ENCODE measurements at regions not wholly inside any gene's neighbourhood (a gene's known extent, or its start where the extent isn't known, plus 50 kb on each side); places are given as distances from the start of the nearest gene placed in this dataset.

DNA sequence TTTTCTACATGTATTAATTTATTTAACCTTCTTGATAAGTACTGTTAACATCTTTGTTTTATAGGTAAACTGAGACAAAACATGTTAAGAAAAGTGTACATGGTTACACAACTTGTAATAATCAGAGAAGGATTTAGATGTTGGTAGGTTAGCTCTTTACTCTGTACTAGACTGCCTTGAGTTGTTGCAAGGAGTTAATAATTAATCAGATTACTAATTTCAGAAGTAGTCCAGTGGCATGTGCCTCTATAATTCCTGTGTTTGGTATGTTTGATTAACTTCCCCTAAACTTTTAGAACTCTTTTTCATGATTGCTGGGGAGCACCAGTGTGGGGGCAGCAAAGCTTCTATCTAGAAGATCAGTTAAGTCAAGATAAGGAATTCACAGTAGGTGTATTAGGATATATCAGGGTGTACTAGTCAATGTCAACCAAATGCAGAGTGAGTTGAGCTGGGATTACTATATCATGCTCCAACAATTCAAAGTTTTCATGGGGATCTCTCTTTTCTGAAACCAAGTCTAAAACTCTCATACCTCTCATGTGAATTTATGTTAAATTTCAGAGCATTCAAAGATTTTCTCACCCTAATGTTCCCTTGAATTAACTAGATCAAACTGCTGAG lies 129.7 kb upstream of the AHI1 start:
- Histone ChIP-seq H3K27ac (no peak overlapping the region), H3K4me3 (no peak overlapping the region), H3K4me1 (peaks cover 6 to 12% (median 7%) of the 10 kb centered on the region in 3 donors), H3K36me3 (no peaks in the 10 kb centered on the region), H3K27me3 (no peaks in the 10 kb centered on the region), H3K9me3 (no peaks in the 10 kb centered on the region)
- intact Hi-C loops (cut with DNase I), result no loop called here
- FAIRE-seq (no peak), DNase-seq (no peak), ATAC-seq (peak; percentile 63 to 86 (median 82))
- TF ChIP-seq, protein P1, sequence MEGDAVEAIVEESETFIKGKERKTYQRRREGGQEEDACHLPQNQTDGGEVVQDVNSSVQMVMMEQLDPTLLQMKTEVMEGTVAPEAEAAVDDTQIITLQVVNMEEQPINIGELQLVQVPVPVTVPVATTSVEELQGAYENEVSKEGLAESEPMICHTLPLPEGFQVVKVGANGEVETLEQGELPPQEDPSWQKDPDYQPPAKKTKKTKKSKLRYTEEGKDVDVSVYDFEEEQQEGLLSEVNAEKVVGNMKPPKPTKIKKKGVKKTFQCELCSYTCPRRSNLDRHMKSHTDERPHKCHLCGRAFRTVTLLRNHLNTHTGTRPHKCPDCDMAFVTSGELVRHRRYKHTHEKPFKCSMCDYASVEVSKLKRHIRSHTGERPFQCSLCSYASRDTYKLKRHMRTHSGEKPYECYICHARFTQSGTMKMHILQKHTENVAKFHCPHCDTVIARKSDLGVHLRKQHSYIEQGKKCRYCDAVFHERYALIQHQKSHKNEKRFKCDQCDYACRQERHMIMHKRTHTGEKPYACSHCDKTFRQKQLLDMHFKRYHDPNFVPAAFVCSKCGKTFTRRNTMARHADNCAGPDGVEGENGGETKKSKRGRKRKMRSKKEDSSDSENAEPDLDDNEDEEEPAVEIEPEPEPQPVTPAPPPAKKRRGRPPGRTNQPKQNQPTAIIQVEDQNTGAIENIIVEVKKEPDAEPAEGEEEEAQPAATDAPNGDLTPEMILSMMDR (IDR thresholded peaks at IDR 0.05), result no peak

DNA sequence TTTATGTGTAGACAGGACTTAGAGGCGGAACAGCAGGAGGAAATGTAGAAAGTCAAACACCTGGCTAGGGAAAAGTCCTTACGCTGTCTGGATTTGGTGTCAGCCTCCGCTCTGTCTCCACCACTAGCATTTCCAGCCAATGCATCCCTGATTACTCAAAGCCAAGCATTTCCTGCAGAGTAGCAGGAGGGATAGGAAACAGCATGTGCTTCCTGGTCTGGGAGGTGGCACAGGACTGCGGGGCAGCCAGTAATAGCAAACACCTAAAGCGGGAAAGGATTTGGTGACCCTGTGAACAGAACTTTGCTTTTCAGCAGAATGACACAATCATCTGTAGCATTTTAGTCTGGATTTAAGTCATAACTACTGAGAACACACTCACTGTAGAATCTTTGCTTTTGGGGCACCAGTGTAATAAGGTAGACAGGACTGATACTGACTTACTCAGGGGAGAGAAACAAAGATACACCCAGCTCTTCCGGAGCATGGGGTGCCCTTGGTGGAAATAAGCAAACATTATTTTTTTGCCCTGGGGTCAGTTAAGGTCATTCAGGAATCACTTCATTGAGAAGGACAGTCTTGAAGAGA lies 133.3 kb upstream of the AHI1 start:
- Histone ChIP-seq H3K9me3 (no peaks in the 10 kb centered on the region), H3K36me3 (no peaks in the 10 kb centered on the region), H3K4me1 (peaks cover 0 to 15% (median 6%) of the 10 kb centered on the region in 3 donors), H3K4me3 (no peak overlapping the region), H3K27ac (no peak overlapping the region), H3K27me3 (no peaks in the 10 kb centered on the region)
- ATAC-seq, result peak in 1 of 4 donors; percentile 15
- WGBS, 2 donors, result 73 to 82% methylated on average over 6 of the region's 6 CpGs
- TF ChIP-seq, protein P1 (IDR thresholded peaks at IDR 0.05), result no peak
- intact Hi-C loops (cut with DNase I), result no loop called here
- DNase-seq, result no peak
- no peak for FAIRE-seq

DNA sequence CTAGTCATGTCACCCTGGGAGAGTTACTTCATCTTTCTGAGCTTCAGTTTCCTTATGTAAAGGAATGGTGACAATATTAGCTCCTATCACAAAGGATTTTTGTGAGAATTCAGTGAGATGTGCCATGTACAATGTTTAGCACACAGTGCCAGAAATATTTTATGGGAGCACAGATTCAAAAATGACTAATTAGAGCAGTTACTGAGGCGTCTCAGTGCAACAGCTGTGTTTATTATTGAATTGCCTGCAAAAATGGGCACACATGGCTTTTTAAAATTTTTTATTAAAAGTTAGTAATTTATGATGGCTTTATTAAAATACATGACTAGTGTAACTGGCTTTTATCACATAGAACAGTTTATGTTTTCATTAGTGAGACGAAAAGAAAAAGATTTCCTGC lies 134.3 kb upstream of the AHI1 start:
- no peak overlapping the region for H3K4me3 ChIP-seq
- ATAC-seq, result no peak
- no peaks in the 10 kb centered on the region for H3K36me3 ChIP-seq
- no peak for DNase-seq
- no peak overlapping the region for H3K27ac ChIP-seq
- peak; percentile 32 for FAIRE-seq
- no peaks in the 10 kb centered on the region for H3K27me3 ChIP-seq
- peaks cover 0 to 11% (median 5%) of the 10 kb centered on the region in 3 donors for H3K4me1 ChIP-seq
- intact Hi-C loops (cut with DNase I), result no loop called here
- no peaks in the 10 kb centered on the region for H3K9me3 ChIP-seq
- WGBS, 2 donors, result 70 to 71% methylated on average over 2 of the region's 2 CpGs
- TF ChIP-seq, protein P1 (IDR thresholded peaks at IDR 0.05), result no peak

DNA sequence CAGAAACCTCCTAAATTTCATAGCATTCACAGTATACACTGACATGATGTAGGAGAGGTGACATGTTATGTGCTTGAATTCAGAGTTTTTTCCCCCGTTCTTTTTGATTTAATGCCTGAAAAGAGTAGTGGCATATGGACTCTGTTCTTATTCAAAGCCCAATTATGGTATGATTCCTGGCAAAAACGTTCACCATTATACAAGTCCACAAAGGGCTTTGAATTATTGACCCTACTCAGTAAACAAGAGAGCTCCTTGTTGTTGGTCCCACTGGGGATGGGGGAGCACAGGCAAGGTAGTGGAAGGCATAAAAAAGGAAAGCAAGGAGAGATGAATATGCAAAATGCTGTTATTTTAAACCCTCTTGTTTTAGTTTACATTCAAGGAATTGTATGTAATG lies 136.0 kb upstream of the AHI1 start:
- Histone ChIP-seq H3K27ac (no peak overlapping the region), H3K27me3 (no peaks in the 10 kb centered on the region), H3K4me3 (no peak overlapping the region), H3K9me3 (no peaks in the 10 kb centered on the region), H3K4me1 (peaks cover 0 to 3% (median 0%) of the 10 kb centered on the region in 3 donors), H3K36me3 (no peaks in the 10 kb centered on the region)
- FAIRE-seq (no peak), ATAC-seq (no peak), DNase-seq (no peak)
- intact Hi-C loops (cut with DNase I), result no loop called here
- TF ChIP-seq, protein P1 (IDR thresholded peaks at IDR 0.05), result no peak
- WGBS, 2 donors, result 32 to 36% methylated on average over 2 of the region's 2 CpGs

DNA sequence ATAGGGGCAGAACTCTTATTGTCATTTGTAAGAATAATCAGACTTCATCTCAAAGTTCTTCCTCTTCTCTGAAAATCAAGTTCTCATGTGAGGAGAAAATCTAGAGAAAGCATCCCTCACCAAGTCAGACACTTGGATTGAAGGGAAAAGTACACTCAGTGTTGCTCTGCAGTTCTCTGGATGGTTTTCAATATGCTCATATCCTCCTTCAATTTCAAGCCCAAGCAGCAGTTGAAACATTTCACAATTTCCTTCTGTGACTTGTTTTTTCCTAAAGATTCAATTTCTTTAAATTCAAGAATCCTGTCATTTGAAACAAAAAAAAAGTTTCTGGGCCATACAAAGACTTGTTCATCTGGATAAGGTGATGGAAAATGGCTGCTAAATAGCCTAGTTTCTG lies 140.2 kb upstream of the AHI1 start:
- Histone ChIP-seq H3K9me3 (no peaks in the 10 kb centered on the region), H3K4me1 (peaks cover 0 to 3% (median 0%) of the 10 kb centered on the region in 3 donors), H3K27me3 (no peaks in the 10 kb centered on the region), H3K27ac (no peak overlapping the region), H3K36me3 (no peaks in the 10 kb centered on the region), H3K4me3 (no peak overlapping the region)
- intact Hi-C loops (cut with DNase I), result no loop called here
- TF ChIP-seq, protein P1 (IDR thresholded peaks at IDR 0.05), result no peak
- ATAC-seq (no peak), DNase-seq (no peak), FAIRE-seq (no peak)
